Hepatocyte (in vitro differentiated cells): ENCODE measurements at regions not wholly inside any gene's neighbourhood (a gene's known extent, or its start where the extent isn't known, plus 50 kb on each side); places are given as distances from the start of the nearest gene placed in this dataset.

Source experiments
- EZH2 ChIP-seq: fragments of 200-600 bp; sonication (generic); IDR thresholded peaks from 2 replicates; pipeline ENCODE4 v1.6.1; 2016; ENCODE audit warnings: antibody characterized with exemption, mild to moderate bottlenecking, borderline replicate concordance
- TF ChIP-seq, protein P1 (sequence below): fragments of 200-600 bp; sonication (generic); IDR thresholded peaks from 2 replicates; pipeline ENCODE4 v1.5.1; 2016; ENCODE audit warnings: antibody characterized with exemption, mild to moderate bottlenecking; ENCODE audit not compliant: poor library complexity

DNA sequence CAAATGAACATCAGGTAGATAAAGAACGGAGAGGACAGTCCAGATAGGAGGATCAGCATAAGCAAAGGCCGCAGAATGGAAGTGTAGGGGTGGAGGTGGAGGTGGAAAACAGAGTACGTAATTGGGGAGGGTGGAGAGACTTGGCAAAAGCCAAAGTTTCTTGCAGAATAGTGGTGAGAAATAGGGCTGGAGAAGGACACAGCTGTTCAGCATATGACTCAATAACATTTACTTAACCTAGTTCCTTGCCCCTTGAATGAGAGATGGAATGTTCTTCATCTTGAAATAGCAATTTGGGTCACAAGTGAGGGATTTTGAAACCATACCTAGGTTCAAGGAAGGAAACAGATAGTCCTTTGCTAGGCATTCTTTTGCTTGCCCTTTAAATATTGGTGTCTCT lies 235.9 kb upstream of the ARHGAP20 start:
- TF ChIP-seq, protein P1, sequence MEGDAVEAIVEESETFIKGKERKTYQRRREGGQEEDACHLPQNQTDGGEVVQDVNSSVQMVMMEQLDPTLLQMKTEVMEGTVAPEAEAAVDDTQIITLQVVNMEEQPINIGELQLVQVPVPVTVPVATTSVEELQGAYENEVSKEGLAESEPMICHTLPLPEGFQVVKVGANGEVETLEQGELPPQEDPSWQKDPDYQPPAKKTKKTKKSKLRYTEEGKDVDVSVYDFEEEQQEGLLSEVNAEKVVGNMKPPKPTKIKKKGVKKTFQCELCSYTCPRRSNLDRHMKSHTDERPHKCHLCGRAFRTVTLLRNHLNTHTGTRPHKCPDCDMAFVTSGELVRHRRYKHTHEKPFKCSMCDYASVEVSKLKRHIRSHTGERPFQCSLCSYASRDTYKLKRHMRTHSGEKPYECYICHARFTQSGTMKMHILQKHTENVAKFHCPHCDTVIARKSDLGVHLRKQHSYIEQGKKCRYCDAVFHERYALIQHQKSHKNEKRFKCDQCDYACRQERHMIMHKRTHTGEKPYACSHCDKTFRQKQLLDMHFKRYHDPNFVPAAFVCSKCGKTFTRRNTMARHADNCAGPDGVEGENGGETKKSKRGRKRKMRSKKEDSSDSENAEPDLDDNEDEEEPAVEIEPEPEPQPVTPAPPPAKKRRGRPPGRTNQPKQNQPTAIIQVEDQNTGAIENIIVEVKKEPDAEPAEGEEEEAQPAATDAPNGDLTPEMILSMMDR: no peak
- TF ChIP-seq EZH2: no peak
